ENCODE measurements at regions not wholly inside any gene's neighbourhood (a gene's known extent, or its start where the extent isn't known, plus 50 kb on each side); places are given as distances from the start of the nearest gene placed in this dataset.
A peak's percentile ranks its signal among the peaks of the same experiment; 100 is the strongest.

DNA sequence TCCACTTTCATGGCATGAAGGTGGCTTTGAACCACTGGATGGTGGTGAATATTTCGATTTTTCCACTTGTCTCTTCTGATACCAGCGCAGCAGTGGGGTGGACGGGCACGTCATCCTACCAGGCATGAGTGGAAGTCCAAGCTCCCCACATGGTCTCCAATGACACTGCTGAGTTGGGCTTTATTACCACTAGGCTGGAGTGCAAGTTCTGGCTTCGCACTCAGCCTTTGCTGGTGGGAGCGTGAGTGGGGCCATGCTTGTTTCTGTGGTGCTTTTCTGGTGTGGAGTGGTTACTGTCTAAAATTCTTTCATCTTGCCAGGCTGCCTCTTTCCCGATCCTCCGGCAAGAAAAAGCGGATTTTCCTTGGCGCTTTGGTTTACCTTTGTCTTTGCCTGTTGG lies 70.1 kb upstream of the SDK1 start:
- no peak for DNase-seq

- DNase-seq, result no peak
These were observed 68.8 kb upstream of the SDK1 start for GRCh38 chr7:3232228-3232627.

GRCh38 chr7:3233301-3233700 lies 67.8 kb upstream of the SDK1 start:
- DNase-seq, result no peak

DNA sequence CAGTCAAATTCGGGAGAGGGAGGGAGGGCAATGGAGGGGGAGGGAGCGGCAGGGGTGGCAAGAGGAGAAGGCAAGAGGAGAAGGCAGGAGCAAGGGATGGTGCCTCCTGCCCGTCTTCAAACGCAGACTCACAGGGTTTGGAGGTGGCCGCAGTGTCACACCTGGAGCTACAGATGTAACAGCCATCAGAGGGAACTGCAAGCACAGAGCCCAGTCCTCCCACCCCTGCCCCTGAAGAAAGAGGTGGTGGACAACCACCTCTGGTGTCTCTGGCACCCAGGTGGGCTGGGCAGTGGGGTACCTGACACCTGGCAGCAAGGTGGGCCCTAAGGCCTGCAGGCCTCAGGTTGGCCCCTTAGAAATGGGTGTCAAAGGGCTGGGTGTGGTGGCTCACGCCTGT lies 67.0 kb upstream of the SDK1 start:
- no peak for DNase-seq

- no peak for DNase-seq
These were observed 66.2 kb upstream of the SDK1 start for GRCh38 chr7:3234851-3235250.

DNA sequence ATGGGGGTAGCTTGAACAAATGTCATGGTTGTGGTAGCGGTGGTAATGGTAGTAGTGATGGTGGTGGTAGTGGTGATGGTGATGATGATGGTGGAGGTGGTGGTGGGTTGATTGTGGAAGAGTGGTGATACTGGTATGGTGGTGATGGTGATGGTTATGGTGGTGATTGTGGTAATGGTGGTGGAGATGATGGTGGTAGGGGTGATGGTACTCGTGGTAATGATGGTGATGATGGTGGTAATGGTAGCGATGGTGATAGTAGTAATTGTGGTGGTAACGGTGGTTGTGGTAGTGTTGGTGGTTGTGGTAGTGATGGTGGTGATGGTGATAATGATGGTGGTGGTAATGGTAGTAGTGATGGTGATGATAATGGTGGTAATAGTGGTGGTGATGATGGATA lies 65.7 kb upstream of the SDK1 start:
- DNase-seq, result no peak

DNA sequence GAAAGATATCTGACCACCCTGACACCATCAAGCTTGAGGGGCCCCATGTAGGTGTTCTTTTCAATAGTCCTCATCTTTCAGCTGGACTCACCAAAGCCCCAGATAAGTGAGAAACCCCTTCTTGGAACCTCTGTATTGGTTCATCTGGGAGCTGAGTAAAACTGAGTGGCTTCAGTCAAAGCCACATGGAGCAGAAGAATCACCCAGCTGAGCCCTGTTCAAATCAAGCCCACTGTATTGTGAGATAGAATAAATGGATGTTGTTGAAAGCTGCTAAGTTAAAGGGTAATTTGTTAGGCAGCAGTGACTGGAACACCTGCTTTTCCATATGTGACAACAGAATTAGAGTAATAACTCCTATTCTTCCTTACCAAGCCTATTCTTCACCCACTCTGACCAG lies 64.8 kb upstream of the SDK1 start:
- no peak for DNase-seq

- no peak for DNase-seq
These were observed 62.4 kb upstream of the SDK1 start for GRCh38 chr7:3238525-3239210.

- DNase-seq, result peak in 18 of 56 donors; percentile 4 to 41 (median 7)
These were observed 61.8 kb upstream of the SDK1 start for GRCh38 chr7:3239291-3239691.

GRCh38 chr7:3240826-3241430 lies 60.1 kb upstream of the SDK1 start:
- peak in 1 of 56 donors; percentile 10 for DNase-seq

- no peak for DNase-seq
These were observed 59.3 kb upstream of the SDK1 start for GRCh38 chr7:3241686-3242258.

- DNase-seq, result no peak
These were observed 58.6 kb upstream of the SDK1 start for GRCh38 chr7:3242398-3242972.

DNA sequence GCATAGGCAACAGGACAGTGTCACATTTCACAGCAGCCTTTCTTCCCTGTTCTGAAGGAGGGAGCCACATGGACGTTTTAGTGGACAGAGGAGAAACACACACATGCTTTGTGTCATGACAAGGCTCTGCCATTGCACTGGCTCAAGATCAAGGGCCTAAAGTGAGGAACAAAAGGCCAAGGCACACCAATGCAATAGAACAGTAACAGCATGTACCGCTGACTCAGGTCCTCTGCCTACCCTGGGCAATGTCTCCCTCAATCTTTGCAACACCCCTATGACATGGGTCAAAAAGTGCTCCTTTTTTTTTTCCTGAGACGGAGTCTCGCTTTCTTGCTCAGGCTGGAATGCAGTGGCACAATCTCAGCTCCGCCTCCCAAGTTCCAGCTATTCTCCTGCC lies 57.8 kb upstream of the SDK1 start:
- DNase-seq, result no peak

GRCh38 chr7:3243680-3244079 lies 57.4 kb upstream of the SDK1 start:
- no peak for DNase-seq

- no peak for DNase-seq
These were observed 56.7 kb upstream of the SDK1 start for GRCh38 chr7:3244241-3244814.

- DNase-seq, result no peak
These were observed 56.0 kb upstream of the SDK1 start for GRCh38 chr7:3245077-3245476.

- DNase-seq, result no peak
These were observed 55.3 kb upstream of the SDK1 start for GRCh38 chr7:3245721-3246120.

DNA sequence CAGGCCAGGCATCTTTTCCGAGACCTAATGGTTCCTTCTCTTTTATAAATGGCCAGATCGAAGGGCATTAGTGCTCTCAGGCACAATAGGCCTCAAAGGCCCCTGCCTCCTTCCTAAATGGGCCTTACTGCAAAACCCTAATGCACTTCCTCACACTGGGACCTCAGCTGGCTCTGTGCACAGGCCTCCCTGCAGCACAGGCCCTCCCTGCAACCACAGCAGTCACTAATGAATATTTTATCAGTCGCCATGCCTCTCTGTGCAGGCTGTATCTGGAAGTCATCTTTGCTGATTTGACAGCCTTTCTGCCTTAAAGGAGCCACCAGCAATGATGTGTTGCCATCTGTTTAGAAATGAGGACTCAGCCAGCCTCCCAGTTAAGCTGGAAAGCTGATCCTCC lies 54.9 kb upstream of the SDK1 start:
- DNase-seq, result no peak

GRCh38 chr7:3246651-3247050 lies 54.4 kb upstream of the SDK1 start:
- DNase-seq, result no peak

GRCh38 chr7:3250725-3251124 lies 50.3 kb upstream of the SDK1 start:
- DNase-seq, result no peak
